ENCODE measurements at regions not wholly inside any gene's neighbourhood (a gene's known extent, or its start where the extent isn't known, plus 50 kb on each side); places are given as distances from the start of the nearest gene placed in this dataset.
A peak's percentile ranks its signal among the peaks of the same experiment; 100 is the strongest.

GRCh38 chr4:165709973-165710526 is 163.0 kb upstream of the TLL1 start:
- Histone ChIP-seq H3K4me2 (no peak overlapping the region), H3K9me3 (ENCODE audit: low read depth) (no peaks in the 10 kb centered on the region), H2AFZ (replicated peaks) (peak overlapping the region; percentile 3), H4K20me1 (ENCODE audit: low read depth) (no peaks in the 10 kb centered on the region), H3K4me3 (no peak overlapping the region), H3K36me3 (no peaks in the 10 kb centered on the region), H3K79me2 (ENCODE audit: low read depth) (no peaks in the 10 kb centered on the region), H3K27ac (no peak overlapping the region), H3K27me3 (no peaks in the 10 kb centered on the region), H3F3A (ENCODE audit: low read depth) (no peaks in the 10 kb centered on the region), H3K9ac (no peak overlapping the region), H3K4me1 (peaks cover 11% of the 10 kb centered on the region)
- Mint-ChIP-seq H3K36me3 (no peaks in the 10 kb centered on the region), H3K27me3 (ENCODE audit: insufficient read depth, low read depth) (no peaks in the 10 kb centered on the region), H3K4me3 (no peak overlapping the region), H3K9me3 (no peaks in the 10 kb centered on the region), H3K4me1 (peaks cover 5% of the 10 kb centered on the region), H3K27ac (no peak overlapping the region)
- TF ChIP-seq EZH2phosphoT487 (IDR thresholded peaks at IDR 0.05) (no peak), CTCF (IDR thresholded peaks at IDR 0.05) (no peak), EZH2 (IDR thresholded peaks at IDR 0.05) (no peak)
- DNase-seq (ENCODE audit: low spot score): no peak

GRCh38 chr4:165711436-165711835 is 161.6 kb upstream of the TLL1 start:
- no peaks in the 10 kb centered on the region for H4K20me1 ChIP-seq (ENCODE audit: low read depth)

GRCh38 chr4:165711912-165712311 is 161.1 kb upstream of the TLL1 start:
- Histone ChIP-seq H3K27me3 (no peaks in the 10 kb centered on the region), H3K36me3 (no peaks in the 10 kb centered on the region), H3K9me3 (ENCODE audit: low read depth) (no peaks in the 10 kb centered on the region), H3K9ac (no peak overlapping the region), H4K20me1 (ENCODE audit: low read depth) (no peaks in the 10 kb centered on the region), H3K4me3 (no peak overlapping the region), H3K27ac (no peak overlapping the region), H2AFZ (replicated peaks) (no peak overlapping the region), H3K4me1 (peaks cover 11% of the 10 kb centered on the region), H3K79me2 (ENCODE audit: low read depth) (no peaks in the 10 kb centered on the region), H3K4me2 (no peak overlapping the region), H3F3A (ENCODE audit: low read depth) (no peaks in the 10 kb centered on the region)
- Mint-ChIP-seq H3K4me3 (no peak overlapping the region), H3K4me1 (peaks cover 5% of the 10 kb centered on the region), H3K36me3 (no peaks in the 10 kb centered on the region), H3K27ac (no peak overlapping the region), H3K9me3 (peaks cover 3% of the 10 kb centered on the region), H3K27me3 (ENCODE audit: insufficient read depth, low read depth) (no peaks in the 10 kb centered on the region)
- no peak for DNase-seq (ENCODE audit: low spot score)
- TF ChIP-seq EZH2phosphoT487 (IDR thresholded peaks at IDR 0.05): no peak
- TF ChIP-seq EZH2 (IDR thresholded peaks at IDR 0.05): no peak
- no peak for TF ChIP-seq CTCF (IDR thresholded peaks at IDR 0.05)

More at GRCh38 chr4:165711436-165711835, 161.6 kb upstream of the TLL1 start:
- H3K4me3 Mint-ChIP-seq: no peak overlapping the region
- H3K4me1 Mint-ChIP-seq: peaks cover 5% of the 10 kb centered on the region
- no peak for DNase-seq (ENCODE audit: low spot score)
- peaks cover 3% of the 10 kb centered on the region for H3K9me3 Mint-ChIP-seq
- Histone ChIP-seq H2AFZ (replicated peaks) (no peak overlapping the region), H3K4me2 (no peak overlapping the region), H3K4me3 (no peak overlapping the region), H3K36me3 (no peaks in the 10 kb centered on the region), H3K27me3 (no peaks in the 10 kb centered on the region), H3K27ac (no peak overlapping the region), H3F3A (ENCODE audit: low read depth) (no peaks in the 10 kb centered on the region), H3K79me2 (ENCODE audit: low read depth) (no peaks in the 10 kb centered on the region), H3K4me1 (peaks cover 11% of the 10 kb centered on the region), H3K9me3 (ENCODE audit: low read depth) (no peaks in the 10 kb centered on the region), H3K9ac (no peak overlapping the region)
- H3K36me3 Mint-ChIP-seq: no peaks in the 10 kb centered on the region
- no peak overlapping the region for H3K27ac Mint-ChIP-seq
- no peak for TF ChIP-seq CTCF (IDR thresholded peaks at IDR 0.05)
- TF ChIP-seq EZH2 (IDR thresholded peaks at IDR 0.05): no peak
- no peak for TF ChIP-seq EZH2phosphoT487 (IDR thresholded peaks at IDR 0.05)
- no peaks in the 10 kb centered on the region for H3K27me3 Mint-ChIP-seq (ENCODE audit: insufficient read depth, low read depth)
